ENCODE measurements at regions not wholly inside any gene's neighbourhood (a gene's known extent, or its start where the extent isn't known, plus 50 kb on each side); places are given as distances from the start of the nearest gene placed in this dataset.

DNA sequence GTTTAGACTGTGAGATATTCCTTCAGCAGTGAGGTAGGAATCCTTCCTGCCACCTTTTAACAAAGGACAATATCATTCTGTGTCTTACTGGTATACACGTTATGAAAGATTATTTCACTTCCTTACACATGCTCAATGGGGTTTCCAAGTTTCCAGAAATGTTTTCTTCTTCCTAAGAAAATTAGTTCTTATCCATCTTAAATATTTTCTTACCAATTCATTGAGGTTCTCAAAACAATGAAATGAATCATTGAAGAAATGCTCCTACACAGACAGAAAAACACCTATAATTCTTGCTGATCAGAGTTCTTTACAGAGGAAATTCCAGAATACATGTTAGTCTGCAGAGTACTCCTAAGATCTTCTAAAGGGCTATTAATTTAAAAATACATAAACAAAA lies 51.4 kb upstream of the SEC61G start:
- DNase-seq: no peak

DNA sequence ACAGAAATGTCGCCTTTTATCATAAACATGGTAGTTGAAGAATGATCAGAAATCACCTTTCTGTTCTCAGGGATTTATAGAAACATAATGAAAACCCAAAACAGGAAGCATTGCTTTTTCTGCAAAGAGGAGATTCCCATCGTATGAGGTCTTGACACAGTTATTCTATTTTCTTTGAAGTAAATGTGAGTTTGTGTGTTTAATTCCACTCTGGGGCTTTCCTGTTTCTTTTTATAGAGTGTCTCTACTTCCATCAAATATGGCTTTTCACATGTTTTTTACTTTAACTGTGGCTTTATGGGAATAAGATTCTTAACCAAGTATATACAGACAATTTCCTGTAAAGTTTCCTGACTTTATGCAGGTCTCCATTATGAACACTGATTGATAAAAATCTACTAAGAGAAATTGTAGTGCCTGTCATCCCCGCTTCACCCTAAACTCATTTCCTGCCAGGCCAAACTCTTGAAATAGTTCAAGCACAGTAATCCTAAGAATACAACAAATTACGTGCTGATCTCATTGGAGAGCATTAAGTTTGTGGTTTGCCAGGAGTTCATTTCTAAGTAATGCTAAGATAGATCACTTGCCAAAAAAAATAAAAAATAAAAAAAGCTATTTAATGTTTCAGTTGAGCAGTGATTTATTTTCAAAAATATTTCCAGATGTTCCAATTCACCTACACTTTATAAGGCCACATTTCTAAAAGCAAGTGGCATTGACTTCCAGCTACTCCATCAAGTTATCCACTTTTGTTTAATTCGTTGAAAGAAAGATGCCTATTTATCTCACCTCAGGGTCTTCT lies 52.2 kb upstream of the SEC61G start:
- DNase-seq: peak in 1 of 5 experiments; percentile 42

DNA sequence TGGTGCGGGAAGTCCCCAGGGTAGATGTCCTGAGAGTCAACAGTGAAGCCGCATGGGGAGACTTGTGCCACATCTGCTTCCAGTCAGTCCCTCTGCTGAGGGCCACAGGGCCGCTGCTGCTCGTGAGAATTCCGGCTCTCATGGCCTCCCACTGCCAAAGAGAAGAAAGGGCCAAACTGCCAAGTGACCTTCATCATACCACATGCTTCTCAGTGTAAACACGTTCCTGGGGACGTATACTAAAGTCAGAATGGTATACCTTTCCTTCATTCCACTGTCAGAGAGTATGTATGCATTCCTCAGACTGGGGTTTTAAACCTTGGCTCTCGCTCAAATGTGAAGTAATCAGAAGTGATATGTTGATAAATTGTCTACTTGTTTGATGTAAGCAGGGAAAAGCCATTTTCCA lies 52.8 kb upstream of the SEC61G start:
- no peak for DNase-seq

DNA sequence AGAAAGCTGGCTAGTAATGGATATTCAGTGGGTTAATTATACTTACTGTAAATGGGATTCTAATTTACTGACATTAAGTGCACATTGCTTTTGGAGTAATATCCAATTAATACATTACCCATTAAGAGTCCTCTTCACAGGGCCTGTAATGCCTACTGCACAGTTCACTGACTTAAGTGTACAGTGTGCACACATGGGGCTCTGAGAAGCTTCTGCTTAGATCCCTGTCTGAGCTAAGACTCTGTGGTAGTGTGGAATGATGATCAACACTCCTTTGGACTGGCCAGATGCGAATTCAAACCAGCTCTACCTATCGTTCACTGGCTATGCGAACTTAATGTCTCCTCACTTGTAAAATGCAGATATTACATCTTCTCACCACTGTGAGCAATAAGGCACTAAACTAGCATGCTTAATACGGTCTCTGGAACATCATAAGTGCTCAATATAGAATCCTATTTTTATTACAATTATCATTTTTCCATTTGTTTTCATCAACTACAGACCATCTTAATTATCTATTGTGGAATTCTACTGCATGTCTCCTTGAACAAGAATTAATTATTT lies 53.8 kb upstream of the SEC61G start:
- no peak for DNase-seq

DNA sequence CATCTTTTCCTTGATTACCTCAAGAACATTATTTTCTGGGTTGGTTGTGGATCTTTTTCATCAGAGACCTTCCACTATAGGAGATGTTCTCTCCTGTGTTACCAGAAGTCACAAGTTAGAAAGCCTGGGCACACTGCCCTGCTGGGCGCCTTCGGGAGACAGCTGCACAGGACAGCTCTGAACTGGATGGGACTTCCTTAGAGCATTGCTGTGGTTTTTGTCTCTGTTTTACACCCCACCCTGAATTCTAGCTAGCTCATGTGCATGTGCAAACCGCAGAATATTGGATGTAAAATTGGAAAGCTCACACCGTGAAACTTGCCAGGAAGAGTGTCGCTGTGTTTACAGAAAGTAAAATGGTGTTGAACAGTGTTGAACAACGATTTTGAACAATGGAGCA lies 54.4 kb upstream of the SEC61G start:
- no peak for DNase-seq

DNA sequence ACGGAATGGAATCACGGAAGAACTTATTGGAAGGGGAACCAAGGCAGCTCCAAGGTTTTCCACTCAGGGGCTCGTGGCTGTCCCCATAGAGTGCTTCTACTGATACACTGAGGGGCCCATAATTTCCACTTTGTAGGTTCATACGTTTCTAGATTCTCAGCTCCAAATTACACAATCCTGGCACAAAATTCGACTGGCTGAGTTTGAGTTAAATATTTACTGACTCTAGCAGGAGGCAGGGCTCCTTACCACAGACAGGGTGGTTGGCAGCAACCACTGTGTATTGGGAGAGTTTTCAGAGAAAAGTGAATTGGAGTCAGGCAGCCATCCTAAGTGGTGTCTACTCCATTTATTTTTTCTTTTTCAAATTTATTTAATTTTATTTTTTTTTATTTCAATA lies 55.4 kb upstream of the SEC61G start:
- no peak for DNase-seq

DNA sequence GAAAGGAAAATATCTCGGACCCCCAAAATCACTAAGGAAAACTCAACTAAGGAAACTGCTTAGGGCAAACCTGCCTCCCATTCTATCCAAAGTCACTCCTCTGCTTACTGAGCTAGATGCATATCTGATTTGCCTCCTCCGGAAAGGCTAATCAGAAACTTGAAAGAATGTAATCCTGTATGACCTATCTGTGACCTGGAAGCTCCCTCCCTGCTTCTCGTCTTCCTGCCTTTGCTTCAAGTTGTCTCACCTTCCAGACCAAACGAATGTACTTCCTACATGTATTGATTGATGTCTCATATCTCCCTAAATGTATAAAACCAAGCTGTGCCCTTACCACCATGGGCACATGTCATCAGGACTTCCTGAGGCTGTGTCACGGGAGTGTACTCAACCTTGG lies 58.1 kb upstream of the SEC61G start:
- DNase-seq: no peak

DNA sequence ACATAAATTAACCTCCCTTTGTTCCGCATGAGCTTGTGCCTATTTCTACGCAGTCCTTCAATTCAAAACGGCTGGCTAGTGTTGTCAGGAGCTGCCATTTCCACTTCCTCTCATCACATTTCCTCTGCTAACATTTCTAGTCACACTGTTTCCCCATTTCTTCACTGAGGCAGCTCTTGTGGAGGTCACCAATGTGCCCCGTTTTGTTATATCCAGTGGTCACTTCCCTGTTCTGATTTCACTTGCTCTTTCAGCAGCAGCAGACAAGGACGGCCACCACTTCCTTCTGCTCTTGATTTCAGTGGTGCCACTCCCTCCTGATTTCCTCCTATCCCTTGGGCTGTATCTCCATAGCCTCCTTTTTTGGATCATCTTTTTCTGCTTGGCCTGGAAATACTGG lies 64.8 kb upstream of the SEC61G start:
- DNase-seq: no peak

DNA sequence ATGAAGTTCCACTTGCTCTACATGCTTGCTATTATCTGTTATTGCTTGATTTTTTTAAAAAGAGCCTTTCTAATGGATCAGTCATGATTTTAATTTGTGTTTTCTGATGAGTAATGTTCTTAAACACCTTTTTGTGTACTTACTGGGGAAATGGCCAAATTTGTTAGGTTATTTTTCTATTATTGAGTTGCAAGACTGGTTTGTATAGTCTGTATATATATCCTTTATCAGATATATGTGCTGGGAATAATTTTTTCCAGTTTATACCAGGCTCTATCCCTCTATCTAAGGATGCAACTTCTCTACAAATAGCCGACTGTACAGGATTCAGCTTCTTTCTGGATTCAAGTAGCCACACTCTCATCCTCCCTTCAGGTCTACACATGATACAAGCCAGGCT lies 65.6 kb upstream of the SEC61G start:
- no peak for DNase-seq

DNA sequence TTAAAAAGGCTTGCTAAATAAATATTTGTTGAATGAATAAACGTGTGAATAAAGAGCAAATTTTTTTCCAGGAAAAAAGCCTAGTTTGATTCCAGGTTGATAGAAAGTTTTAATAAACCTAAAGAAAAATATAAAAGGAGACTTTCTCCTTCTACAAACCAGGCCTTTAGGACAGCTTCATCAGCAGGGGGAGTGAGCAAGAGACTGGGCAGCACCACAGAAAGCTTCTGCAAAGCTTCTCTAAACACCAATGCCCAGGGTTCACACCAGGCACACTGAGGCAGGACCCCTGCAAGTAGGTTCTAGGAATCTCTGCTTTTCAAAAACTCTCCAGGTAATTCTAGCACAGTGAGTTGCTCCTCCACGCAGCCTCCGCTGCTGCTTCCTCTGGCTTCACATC lies 66.4 kb upstream of the SEC61G start:
- DNase-seq: no peak

DNA sequence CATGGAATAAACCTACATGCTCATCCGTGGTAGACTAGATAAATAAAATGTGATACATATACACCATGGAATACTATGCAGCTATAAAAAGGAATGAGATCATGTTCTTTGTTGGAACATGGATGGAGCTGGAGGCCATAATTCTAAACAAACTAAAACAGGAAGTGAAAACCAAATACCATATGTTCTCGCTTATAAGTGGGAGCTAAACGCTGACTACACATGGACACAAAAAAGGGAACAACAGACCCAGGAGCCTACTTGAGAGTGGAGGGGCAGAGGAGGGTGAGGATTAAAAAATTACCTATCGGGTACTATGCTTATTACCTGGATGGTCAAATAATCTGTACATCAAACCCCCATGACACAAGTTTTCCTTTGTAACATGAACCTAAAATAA lies 68.7 kb upstream of the SEC61G start:
- no peak for DNase-seq

DNA sequence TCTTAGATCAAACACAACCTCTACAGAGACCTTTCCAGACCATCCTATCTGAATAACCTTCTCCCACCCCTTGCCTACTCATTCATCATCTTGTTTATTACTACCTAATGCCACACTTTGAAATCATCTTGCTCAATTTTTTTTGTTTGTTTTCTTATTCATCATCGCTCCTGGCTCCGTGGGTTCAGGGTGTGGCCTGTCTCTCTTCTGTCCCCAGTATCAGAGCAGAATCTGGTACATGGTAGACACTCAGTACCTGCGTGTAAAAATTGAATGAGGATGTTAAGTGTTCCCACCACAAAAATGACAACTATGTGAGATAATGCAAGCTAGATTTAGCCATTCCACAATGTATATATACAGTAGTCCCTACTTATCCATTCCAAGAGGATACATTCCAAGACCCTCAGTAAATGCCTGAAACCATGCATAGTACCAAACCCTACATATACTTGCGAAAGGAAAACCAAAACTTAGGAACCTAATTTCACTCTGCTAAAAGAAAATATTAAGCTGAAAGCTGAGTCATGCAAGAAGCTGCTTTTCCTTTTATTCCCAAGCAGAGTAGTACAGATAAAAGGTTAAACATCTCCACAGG lies 72.1 kb upstream of the SEC61G start:
- no peak for DNase-seq

DNA sequence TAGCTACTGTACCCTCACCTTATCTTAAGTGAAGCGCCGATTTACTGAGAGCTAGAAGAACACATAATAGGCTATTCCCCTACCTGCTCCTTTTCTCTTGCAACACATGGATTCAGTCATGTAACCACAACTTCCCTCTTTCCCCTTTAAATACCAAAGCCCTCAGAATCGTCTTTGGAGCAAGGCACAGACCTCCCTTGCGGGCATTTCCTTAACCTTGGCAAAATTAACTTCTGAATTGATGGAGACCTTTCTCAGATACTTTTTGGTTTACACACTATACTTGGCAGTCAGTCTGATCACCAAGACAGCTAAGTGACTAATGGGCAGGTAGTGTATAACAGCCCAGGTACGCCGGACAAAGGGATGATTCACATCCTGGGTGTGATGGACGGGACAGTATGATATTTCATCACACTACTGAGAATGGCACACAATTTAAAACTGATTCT lies 72.7 kb upstream of the SEC61G start:
- no peak for DNase-seq

DNA sequence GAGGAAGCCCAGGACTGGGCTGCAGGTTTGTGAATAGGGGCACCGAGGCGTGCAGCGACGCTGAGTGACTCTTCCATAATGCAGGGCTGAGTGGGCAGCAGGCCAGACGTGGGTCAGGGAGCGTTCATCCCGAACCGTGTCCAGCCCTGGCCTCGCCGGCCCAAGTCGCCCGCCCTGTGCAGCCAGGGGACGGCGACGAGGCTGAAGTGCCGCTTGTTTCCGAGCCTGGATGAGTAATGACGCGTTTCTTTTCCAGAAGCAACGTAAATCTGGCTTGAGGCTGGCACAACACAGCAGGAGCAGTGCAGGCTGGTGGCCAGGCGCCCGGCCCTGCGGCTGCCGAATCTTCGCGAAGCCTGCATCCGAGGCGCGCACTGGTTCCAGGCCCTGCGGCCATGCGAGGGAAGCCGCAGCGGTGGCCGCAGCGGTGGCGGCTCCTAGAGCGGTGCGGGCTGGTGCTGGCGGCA lies 74.0 kb upstream of the SEC61G start:
- DNase-seq: no peak

DNA sequence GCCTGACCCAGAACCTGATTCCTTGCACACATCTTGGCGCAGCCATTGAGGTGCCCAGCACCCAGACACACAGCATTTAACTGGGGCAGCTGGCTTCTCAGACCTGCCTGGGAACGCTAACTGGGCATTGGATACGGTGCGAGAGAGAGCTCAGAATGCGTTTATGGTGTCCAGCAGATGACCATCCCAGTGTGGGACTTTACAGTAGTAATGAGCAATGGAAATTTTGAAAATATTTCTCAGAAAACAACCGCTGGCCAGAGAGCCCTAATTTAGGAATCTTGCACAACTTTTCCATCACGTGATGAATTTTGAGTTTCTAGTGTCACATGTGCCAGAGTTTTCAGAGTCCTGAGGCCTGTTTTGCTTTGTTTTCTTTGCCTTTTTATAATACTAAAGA lies 78.2 kb upstream of the SEC61G start:
- DNase-seq: no peak

DNA sequence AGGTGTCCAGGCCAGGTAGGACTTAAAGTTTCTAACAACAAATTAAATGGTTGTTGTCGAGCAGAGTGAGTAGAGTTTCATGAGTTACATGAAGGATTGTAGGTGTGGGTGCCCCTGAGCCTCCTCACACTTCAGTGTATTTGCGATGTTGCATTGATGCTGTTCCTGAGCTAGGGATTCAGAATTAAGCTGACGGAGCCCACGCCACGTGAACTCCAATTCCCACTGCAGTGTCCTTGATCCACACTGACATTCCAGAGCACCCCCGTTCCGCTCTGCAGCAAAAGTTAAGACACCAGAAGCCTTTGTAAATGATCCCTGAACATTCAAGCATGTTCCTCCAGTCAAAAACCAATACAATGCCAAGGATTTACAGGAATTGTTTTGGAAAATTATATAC lies 78.8 kb upstream of the SEC61G start:
- DNase-seq: no peak

DNA sequence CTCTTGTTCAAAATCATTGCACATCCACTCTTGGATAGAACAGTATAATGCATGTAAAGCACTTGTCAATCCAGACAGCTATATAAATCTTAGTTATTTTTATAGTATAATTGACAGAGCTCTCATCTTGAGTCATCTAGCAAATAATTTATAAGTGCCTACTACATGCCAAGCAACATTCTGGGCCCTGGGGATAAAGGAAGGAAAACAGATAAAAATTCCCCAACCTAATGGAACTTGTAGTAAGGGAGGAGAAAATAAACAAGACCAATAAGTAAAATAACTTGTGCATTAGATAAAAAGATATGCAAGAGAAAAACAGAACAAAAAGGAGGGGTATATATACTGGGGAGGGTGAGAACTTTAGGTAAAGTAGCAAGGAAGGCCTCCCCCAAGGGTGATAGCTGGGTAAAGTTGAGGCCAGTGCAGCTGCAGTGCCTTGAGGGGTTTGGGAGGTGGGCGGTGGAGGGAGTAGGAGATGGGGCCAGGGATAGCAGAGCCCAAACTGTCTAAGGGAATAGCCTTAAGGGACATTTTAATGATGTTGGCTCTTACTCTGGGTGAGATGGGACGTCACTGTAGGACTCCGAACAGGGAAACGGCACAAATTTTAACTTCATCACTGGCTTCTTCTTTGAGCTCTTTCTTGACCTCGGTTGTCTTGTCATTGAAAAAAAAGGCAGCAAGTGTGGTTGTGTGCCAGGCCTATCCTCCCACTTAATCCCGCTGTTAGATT lies 79.3 kb upstream of the SEC61G start:
- DNase-seq: no peak

DNA sequence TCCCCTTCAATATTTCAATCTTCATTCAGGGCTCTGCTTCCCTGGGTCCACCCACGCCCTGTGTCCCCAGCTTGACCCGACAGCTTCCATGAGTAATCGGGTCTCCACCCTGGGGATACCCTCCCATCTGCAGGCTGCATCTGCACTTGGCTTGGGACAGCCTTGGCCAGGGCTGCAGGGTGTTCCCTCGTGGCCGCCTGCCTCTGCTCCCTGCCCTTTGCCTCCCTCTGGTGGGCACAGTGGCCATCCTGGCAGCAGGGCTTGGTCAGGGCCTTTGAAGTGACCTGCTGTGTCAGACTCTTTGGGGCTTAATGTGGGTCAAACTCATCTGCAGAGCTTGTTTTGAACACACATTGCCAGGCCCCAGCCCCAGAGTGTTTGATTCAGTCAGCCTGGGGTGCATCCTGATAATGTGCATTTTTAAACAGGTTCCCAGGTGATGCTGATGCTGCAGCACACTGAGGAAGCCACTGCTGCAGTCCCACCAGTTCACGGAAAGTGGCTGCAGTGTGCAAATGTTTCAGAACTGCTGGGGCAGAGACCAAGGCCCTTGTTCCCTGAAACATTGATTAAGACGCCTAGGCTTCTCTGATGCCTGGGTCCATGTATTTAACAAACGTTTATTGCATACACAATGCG lies 80.7 kb upstream of the SEC61G start:
- no peak for DNase-seq

DNA sequence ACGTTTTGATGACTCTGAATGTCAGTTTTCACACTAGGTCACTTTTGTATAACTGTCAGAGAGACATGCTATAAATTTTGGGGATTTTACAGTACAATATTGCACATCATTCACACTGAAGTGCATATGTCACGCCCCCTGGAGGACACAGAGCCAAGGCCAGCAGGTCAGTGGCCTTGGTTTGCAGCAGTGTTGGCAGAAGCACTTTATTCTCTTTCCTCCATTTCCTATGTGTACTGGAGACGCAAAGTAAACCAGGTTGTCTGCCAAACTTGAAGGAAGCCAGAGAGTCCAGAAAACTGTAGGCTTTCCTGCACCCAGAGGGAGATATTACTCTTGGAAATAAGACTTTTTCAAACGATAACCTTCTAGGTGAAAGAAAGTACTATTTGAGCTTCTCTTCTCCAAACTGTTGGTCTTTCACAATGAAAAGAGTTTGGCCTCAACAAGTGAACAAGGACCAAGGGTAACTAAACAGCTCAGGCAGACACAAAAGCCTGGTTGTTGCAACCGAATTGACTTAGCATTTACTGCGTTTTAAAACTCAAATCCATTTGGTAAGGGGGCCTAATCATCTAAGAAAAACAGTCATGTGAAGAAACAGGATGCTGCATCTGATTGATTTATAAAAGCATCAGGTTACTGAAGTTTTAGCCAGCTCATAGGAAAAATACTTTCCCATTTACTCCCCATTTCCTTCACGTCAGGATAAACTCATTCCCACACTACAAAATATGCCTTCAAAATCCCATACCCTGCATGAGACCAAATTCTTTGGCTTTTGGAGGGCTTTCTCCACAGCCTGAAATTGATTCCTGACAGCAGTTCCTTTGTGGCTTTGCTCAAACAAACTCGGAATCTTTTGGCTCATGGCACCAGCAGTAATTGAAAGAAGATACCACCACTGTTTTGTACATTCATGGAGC lies 83.0 kb upstream of the SEC61G start:
- peak in 1 of 5 experiments; percentile 11 for DNase-seq

DNA sequence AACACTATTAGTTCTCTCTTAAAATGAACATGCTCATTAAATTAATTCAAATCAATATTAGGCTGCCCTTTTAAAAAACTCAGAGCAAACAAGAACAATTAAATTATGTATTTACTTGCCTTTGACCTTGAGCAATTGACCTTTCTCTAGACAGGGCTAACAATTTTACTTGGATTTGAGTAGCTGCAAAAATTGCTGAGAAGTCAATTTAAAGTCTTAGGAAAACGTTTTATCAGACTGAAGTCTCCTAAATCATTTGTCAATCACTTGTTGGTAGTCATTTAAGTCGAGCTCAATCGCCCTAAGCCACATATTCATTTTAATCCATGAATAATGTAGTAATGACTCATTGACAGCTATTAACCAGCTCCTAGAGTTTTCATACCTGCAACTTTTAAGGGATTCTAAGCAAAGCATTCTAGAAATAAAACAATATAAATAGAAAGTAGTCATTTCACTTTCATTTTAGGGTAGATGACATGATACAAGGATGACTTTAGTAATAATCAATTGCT lies 84.9 kb upstream of the SEC61G start:
- no peak for DNase-seq

DNA sequence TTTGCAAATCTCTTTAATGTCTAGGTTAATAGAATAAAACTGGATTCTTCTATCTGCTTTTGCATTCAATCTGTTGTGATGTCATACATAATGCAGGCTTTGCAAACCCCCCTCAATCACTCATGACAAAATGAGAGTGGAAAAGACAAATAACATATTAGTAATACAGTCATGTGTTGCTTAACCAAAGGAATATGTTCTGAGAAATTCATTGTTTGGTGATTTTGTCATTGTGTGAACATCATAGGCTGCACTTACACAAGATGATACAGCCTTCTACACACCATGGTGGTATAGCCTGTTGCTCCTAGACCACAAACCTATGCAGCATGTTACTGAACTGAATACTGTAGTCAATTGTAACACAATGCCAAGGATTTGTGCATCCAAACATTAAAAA lies 87.3 kb upstream of the SEC61G start:
- DNase-seq: no peak

DNA sequence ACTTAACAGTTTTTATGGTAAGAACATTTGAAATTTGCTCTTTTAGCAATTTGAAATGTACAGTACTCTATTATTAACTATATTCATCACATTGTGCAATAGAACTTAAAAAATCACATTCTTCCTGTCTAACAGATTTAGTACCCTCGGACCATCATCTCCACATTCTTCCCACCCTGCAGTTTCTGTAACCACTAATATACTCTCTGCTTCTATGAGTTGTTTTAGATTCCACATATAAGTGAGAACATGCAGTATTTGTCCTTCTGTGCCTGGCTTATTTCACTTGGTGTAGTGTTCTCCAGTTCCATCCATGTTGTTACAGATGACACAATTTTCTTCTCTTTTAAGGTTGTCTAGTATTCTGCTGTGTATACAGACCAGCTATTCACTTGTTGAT lies 88.9 kb upstream of the SEC61G start:
- no peak for DNase-seq
